ENCODE measurements at regions not wholly inside any gene's neighbourhood (a gene's known extent, or its start where the extent isn't known, plus 50 kb on each side); places are given as distances from the start of the nearest gene placed in this dataset.

DNA sequence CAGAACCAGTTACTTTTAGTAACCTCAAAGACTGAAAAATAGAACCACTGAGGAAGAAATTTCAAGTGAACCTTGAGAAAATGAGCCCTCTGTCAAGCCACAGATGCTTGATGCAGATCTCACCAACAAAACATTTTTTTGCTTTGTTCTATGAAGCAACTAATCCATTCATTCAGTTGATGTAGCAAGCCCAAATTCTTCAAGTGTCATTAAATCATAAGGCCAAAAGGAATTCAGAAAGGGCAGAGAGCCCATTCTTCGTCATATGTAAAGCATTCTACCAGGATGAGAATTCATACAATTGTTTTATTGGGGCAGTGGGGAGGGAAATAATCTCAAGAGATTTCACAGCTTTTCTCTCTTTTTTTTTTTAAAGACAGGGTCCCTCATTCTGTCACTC is 218.0 kb upstream of the RGS6 start:
- TF ChIP-seq, protein P1, sequence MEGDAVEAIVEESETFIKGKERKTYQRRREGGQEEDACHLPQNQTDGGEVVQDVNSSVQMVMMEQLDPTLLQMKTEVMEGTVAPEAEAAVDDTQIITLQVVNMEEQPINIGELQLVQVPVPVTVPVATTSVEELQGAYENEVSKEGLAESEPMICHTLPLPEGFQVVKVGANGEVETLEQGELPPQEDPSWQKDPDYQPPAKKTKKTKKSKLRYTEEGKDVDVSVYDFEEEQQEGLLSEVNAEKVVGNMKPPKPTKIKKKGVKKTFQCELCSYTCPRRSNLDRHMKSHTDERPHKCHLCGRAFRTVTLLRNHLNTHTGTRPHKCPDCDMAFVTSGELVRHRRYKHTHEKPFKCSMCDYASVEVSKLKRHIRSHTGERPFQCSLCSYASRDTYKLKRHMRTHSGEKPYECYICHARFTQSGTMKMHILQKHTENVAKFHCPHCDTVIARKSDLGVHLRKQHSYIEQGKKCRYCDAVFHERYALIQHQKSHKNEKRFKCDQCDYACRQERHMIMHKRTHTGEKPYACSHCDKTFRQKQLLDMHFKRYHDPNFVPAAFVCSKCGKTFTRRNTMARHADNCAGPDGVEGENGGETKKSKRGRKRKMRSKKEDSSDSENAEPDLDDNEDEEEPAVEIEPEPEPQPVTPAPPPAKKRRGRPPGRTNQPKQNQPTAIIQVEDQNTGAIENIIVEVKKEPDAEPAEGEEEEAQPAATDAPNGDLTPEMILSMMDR (IDR thresholded peaks at IDR 0.05), result no peak
- TF ChIP-seq, protein P2, sequence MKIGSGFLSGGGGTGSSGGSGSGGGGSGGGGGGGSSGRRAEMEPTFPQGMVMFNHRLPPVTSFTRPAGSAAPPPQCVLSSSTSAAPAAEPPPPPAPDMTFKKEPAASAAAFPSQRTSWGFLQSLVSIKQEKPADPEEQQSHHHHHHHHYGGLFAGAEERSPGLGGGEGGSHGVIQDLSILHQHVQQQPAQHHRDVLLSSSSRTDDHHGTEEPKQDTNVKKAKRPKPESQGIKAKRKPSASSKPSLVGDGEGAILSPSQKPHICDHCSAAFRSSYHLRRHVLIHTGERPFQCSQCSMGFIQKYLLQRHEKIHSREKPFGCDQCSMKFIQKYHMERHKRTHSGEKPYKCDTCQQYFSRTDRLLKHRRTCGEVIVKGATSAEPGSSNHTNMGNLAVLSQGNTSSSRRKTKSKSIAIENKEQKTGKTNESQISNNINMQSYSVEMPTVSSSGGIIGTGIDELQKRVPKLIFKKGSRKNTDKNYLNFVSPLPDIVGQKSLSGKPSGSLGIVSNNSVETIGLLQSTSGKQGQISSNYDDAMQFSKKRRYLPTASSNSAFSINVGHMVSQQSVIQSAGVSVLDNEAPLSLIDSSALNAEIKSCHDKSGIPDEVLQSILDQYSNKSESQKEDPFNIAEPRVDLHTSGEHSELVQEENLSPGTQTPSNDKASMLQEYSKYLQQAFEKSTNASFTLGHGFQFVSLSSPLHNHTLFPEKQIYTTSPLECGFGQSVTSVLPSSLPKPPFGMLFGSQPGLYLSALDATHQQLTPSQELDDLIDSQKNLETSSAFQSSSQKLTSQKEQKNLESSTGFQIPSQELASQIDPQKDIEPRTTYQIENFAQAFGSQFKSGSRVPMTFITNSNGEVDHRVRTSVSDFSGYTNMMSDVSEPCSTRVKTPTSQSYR (CRISPR knock-in tag; IDR thresholded peaks at IDR 0.05), result no peak
- TF ChIP-seq ZNF121 (CRISPR knock-in tag; IDR thresholded peaks at IDR 0.05) (no peak), FOXJ3 (CRISPR knock-in tag; IDR thresholded peaks at IDR 0.05; ENCODE audit: borderline replicate concordance) (no peak), ELF4 (CRISPR knock-in tag; IDR thresholded peaks at IDR 0.05; ENCODE audit: low read depth) (no peak)
- TF ChIP-seq, protein P3, sequence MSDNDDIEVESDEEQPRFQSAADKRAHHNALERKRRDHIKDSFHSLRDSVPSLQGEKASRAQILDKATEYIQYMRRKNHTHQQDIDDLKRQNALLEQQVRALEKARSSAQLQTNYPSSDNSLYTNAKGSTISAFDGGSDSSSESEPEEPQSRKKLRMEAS (CRISPR knock-in tag; IDR thresholded peaks at IDR 0.05), result no peak

Data from WTC11 (cell line).